Neural cell (in vitro differentiated cells): ENCODE measurements at regions not wholly inside any gene's neighbourhood (a gene's known extent, or its start where the extent isn't known, plus 50 kb on each side); places are given as distances from the start of the nearest gene placed in this dataset.

Experiments used
- H2AFZ ChIP-seq: fragments of 200-600, 300-800 bp; sonication (generic), shearing (Covaris generic); 2 replicates; pipeline ENCODE4 v1.6.0; 2014; ENCODE audit warnings: low read depth, mild to moderate bottlenecking, antibody characterized with exemption, low read length, moderate library complexity
- H3F3A ChIP-seq: fragments of 200-600 bp; shearing (Covaris generic); 2 replicates; pipeline ENCODE4 v1.6.1; 2016; ENCODE audit warnings: mild to moderate bottlenecking, moderate library complexity, mixed read lengths, antibody characterized with exemption, low read length; ENCODE audit not compliant: insufficient read depth, poor library complexity, severe bottlenecking
- H3K27ac ChIP-seq: fragments of 200-600, 300-800 bp; sonication (generic), shearing (Covaris generic); 2 replicates; pipeline ENCODE4 v1.5.1; 2014; ENCODE audit warnings: mild to moderate bottlenecking, low read length, moderate library complexity
- H3K27me3 ChIP-seq: fragments of 300-800, 200-600 bp; sonication (generic), shearing (Covaris generic); 2 replicates; pipeline ENCODE4 v1.6.0; 2014; ENCODE audit warnings: mild to moderate bottlenecking, low read depth, low read length, moderate library complexity; ENCODE audit not compliant: insufficient read depth
- H3K36me3 ChIP-seq: fragments of 300-800, 200-600 bp; sonication (generic), shearing (Covaris generic); 2 replicates; pipeline ENCODE4 v1.5.1; 2014; ENCODE audit warnings: mild to moderate bottlenecking, antibody characterized with exemption, low read length, moderate library complexity; ENCODE audit not compliant: insufficient read depth
- H3K4me2 ChIP-seq: fragments of 300-800, 200-600 bp; sonication (generic), shearing (Covaris generic); 2 replicates; pipeline ENCODE4 v1.6.0; 2014; ENCODE audit warnings: mild to moderate bottlenecking, low read length
- H3K4me3 ChIP-seq: fragments of 300-800, 200-600 bp; sonication (generic), shearing (Covaris generic); 2 replicates; pipeline ENCODE4 v1.5.1; 2014; ENCODE audit warnings: mild to moderate bottlenecking, low read length, moderate library complexity
- H3K79me2 ChIP-seq: fragments of 200-600 bp; shearing (Covaris generic); replicated peaks from 2 replicates; pipeline ENCODE4 v1.6.0; 2014; ENCODE audit warnings: mild to moderate bottlenecking, low read length, moderate library complexity; ENCODE audit not compliant: insufficient read depth
- H3K9ac ChIP-seq: fragments of 300-800, 200-600 bp; sonication (generic), shearing (Covaris generic); 2 replicates; pipeline ENCODE4 v1.6.1; 2016; ENCODE audit warnings: mild to moderate bottlenecking, low read length, mixed read lengths
- H3K9me2 ChIP-seq: fragments of 200-600 bp; shearing (Covaris generic); 2 replicates; pipeline ENCODE4 v1.6.1; 2016; ENCODE audit warnings: mild to moderate bottlenecking, low read length, mixed read lengths; ENCODE audit not compliant: insufficient read depth
- H3K9me3 ChIP-seq: fragments of 200-600, 300-800 bp; sonication (generic), shearing (Covaris generic); 2 replicates; pipeline ENCODE4 v1.6.1; 2016; ENCODE audit warnings: mild to moderate bottlenecking, mixed run types, low read length, moderate library complexity, mixed read lengths
- H4K20me1 ChIP-seq: fragments of 200-600 bp; shearing (Covaris generic); 2 replicates; pipeline ENCODE4 v1.6.1; 2016; ENCODE audit warnings: mild to moderate bottlenecking, mixed run types; ENCODE audit not compliant: insufficient read depth
- CTCF ChIP-seq: fragments of 450-650 bp; IDR thresholded peaks from 2 replicates; pipeline ENCODE4 v1.5.1; 2014; ENCODE audit warnings: antibody characterized with exemption, mild to moderate bottlenecking, moderate library complexity; ENCODE audit not compliant: poor library complexity, severe bottlenecking
- EP300 ChIP-seq: fragments of 450-650 bp; conservative IDR thresholded peaks from 2 replicates; pipeline ENCODE4 v1.6.1; 2014; ENCODE audit warnings: antibody characterized with exemption, mild to moderate bottlenecking, moderate library complexity; ENCODE audit not compliant: poor library complexity, severe bottlenecking
- EZH2 ChIP-seq: fragments of 200-600, 300-800 bp; shearing (Covaris generic), sonication (generic); IDR thresholded peaks from 2 replicates; pipeline ENCODE4 v1.6.1; 2014; ENCODE audit warnings: antibody characterized with exemption, low read length, borderline replicate concordance, mild to moderate bottlenecking; ENCODE audit not compliant: insufficient read depth, poor library complexity, severe bottlenecking
- MXI1 ChIP-seq: fragments of 450-650 bp; conservative IDR thresholded peaks from 2 replicates; pipeline ENCODE4 v1.6.1; 2014; ENCODE audit warnings: antibody characterized with exemption, mild to moderate bottlenecking; ENCODE audit not compliant: poor library complexity, severe bottlenecking
- POLR2AphosphoS5 ChIP-seq: IDR thresholded peaks from 2 replicates; pipeline ENCODE4 v1.6.1; 2012
- RAD21 ChIP-seq: fragments of 450-650 bp; conservative IDR thresholded peaks from 2 replicates; pipeline ENCODE4 v1.6.1; 2014; ENCODE audit warnings: antibody characterized with exemption, mild to moderate bottlenecking, moderate library complexity
- REST ChIP-seq: IDR thresholded peaks from 2 replicates; pipeline ENCODE4 v1.6.1; 2012; ENCODE audit warnings: borderline replicate concordance
- SMC3 ChIP-seq: fragments of 450-650 bp; conservative IDR thresholded peaks from 2 replicates; pipeline ENCODE4 v1.6.1; 2014; ENCODE audit warnings: antibody characterized with exemption, mild to moderate bottlenecking, moderate library complexity; ENCODE audit not compliant: poor library complexity
- TAF1 ChIP-seq: IDR thresholded peaks from 2 replicates; pipeline ENCODE4 v1.6.1; 2012; ENCODE audit warnings: low read depth

- Histone ChIP-seq H2AFZ (no peak overlapping the region), H3K27me3 (no peaks in the 10 kb centered on the region), H3F3A (no peaks in the 10 kb centered on the region), H3K36me3 (no peaks in the 10 kb centered on the region), H4K20me1 (no peaks in the 10 kb centered on the region), H3K27ac (no peak overlapping the region), H3K4me3 (no peak overlapping the region), H3K9me2 (no peaks in the 10 kb centered on the region), H3K4me2 (no peak overlapping the region), H3K79me2 (no peaks in the 10 kb centered on the region), H3K9ac (no peak overlapping the region), H3K9me3 (no peaks in the 10 kb centered on the region)
- no peak for TF ChIP-seq REST
- TF ChIP-seq RAD21: no peak
- TF ChIP-seq MXI1: no peak
- no peak for TF ChIP-seq EP300
- TF ChIP-seq EZH2: no peak
- TF ChIP-seq CTCF: no peak
- no peak for TF ChIP-seq POLR2AphosphoS5
- no peak for TF ChIP-seq SMC3
- TF ChIP-seq TAF1: no peak
These were observed 111.5 kb upstream of the ERCC6L2 start for GRCh38 chr9:95763983-95764382.

- Histone ChIP-seq H3K27ac (no peak overlapping the region), H3K9ac (no peak overlapping the region), H3K36me3 (no peaks in the 10 kb centered on the region), H3F3A (no peaks in the 10 kb centered on the region), H3K27me3 (no peaks in the 10 kb centered on the region), H3K4me2 (no peak overlapping the region), H2AFZ (no peak overlapping the region), H3K4me3 (no peak overlapping the region), H3K79me2 (no peaks in the 10 kb centered on the region), H3K9me3 (no peaks in the 10 kb centered on the region), H4K20me1 (no peaks in the 10 kb centered on the region), H3K9me2 (no peaks in the 10 kb centered on the region)
- no peak for TF ChIP-seq REST
- no peak for TF ChIP-seq POLR2AphosphoS5
These were observed 112.5 kb upstream of the ERCC6L2 start for GRCh38 chr9:95763006-95763405.
